Colonic mucosa (tissue), 4 donors: ENCODE measurements at regions not wholly inside any gene's neighbourhood (a gene's known extent, or its start where the extent isn't known, plus 50 kb on each side); places are given as distances from the start of the nearest gene placed in this dataset.
A peak's percentile ranks its signal among the peaks of the same experiment; 100 is the strongest.

Source experiments
- DNase-seq: peaks from one replicate; pipeline ENCODE4 v3.0.0-alpha.2; 2020
- H3K27ac ChIP-seq: fragments of 200-600 bp; one replicate; pipeline ENCODE4 v1.8.0; 2021
- H3K27me3 ChIP-seq: fragments of 200-600 bp; one replicate; pipeline ENCODE4 v1.8.0; 2021
- H3K36me3 ChIP-seq: fragments of 200-600 bp; one replicate; pipeline ENCODE4 v1.8.0; 2021
- H3K4me1 ChIP-seq: fragments of 200-600 bp; one replicate; pipeline ENCODE4 v1.8.0; 2021; ENCODE audit warnings: mild to moderate bottlenecking
- H3K4me3 ChIP-seq: fragments of 200-600 bp; one replicate; pipeline ENCODE4 v1.8.0; 2021
- H3K9ac ChIP-seq, 2 donors: one replicate each; pipeline ENCODE4 v1.7.0; 2013; ENCODE audit warnings: control low read depth in 2 of 2, low read depth in 2 of 2, low read length in 2 of 2
- H3K9me3 ChIP-seq: fragments of 200-600 bp; one replicate; pipeline ENCODE4 v1.8.0; 2021
- intact Hi-C: fragments of 100-400 bp; cut with DNase I; formaldehyde crosslinking; loops from one replicate; pipeline ENCODE4 v1.14.1; 2022
- TF ChIP-seq, protein P1 (sequence below): fragments of 200-600 bp; IDR thresholded peaks from one replicate; pipeline ENCODE4 v1.8.0; 2022; ENCODE audit warnings: antibody characterized with exemption, mild to moderate bottlenecking
- donor health status: healthy.
- donor health status: DM: no; HTN: no; CAD: no.
- donor health status: DM: no; HTN: no; CAD: no.

DNA sequence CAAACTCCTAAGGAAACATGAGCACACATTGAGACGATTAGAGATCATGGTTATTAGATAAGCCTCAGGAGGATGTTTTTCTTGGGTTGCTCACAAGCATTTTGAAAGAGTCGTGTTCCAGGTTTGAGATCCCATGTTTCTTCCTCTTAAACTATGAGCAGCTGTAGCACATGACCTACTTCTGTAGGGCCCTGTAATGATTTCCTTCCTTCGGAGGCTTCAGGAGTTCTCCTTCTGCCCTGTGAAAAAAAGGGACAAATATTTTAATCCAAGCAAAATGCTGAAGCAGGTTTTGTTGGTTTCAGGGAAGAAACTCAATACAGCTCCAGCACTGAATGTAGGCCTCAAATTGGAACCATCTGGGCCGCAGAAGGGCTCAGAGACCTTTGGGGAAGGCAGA, 82.6 kb downstream of the POU3F3 start:
- H3K27me3 ChIP-seq: no peaks in the 10 kb centered on the region
- H3K27ac ChIP-seq: no peak overlapping the region
- TF ChIP-seq, protein P1, sequence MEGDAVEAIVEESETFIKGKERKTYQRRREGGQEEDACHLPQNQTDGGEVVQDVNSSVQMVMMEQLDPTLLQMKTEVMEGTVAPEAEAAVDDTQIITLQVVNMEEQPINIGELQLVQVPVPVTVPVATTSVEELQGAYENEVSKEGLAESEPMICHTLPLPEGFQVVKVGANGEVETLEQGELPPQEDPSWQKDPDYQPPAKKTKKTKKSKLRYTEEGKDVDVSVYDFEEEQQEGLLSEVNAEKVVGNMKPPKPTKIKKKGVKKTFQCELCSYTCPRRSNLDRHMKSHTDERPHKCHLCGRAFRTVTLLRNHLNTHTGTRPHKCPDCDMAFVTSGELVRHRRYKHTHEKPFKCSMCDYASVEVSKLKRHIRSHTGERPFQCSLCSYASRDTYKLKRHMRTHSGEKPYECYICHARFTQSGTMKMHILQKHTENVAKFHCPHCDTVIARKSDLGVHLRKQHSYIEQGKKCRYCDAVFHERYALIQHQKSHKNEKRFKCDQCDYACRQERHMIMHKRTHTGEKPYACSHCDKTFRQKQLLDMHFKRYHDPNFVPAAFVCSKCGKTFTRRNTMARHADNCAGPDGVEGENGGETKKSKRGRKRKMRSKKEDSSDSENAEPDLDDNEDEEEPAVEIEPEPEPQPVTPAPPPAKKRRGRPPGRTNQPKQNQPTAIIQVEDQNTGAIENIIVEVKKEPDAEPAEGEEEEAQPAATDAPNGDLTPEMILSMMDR: no peak
- H3K9me3 ChIP-seq: no peaks in the 10 kb centered on the region
- intact Hi-C loops: no loop called here
- H3K9ac ChIP-seq: no peak overlapping the region
- no peaks in the 10 kb centered on the region for H3K4me1 ChIP-seq
- DNase-seq: no peak
- no peak overlapping the region for H3K4me3 ChIP-seq
- H3K36me3 ChIP-seq: no peaks in the 10 kb centered on the region

DNA sequence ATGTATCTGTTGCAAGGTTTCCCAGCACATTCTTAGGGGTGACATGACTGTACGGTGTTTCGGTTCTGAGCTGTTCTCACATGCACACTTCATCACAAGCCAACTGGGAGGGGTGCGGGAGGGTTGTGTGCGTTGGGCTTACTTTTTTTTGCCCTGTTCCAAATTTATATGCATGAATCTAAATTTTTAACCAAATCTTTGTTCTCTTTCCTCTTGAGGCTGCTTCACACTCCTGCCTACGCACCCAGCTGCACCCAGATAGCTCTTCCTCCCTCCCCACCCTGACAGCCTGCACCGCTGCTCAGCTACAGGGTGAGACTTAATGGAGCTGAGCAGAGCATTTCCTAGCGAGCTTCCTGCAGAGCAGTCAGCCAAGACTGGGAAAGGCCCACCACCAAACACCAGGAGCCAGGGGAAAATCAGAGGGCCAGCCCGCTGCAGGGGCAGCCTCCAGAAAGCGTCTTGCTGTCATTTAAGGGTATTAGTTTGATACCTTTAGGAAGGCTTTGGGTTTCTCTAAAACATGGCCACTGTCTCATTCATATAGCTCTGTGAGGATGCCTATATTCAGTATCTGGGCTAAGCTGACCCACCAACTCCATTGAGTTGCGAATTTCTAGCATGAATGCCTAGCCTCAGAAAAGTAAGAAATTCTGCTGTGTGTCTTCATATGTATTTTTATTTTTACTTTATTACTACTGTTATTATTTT, 84.5 kb downstream of the POU3F3 start:
- H3K4me3 ChIP-seq: no peak overlapping the region
- no peaks in the 10 kb centered on the region for H3K4me1 ChIP-seq
- H3K9me3 ChIP-seq: no peaks in the 10 kb centered on the region
- H3K9ac ChIP-seq: no peak overlapping the region
- H3K27me3 ChIP-seq: no peaks in the 10 kb centered on the region
- intact Hi-C loops: no loop called here
- H3K27ac ChIP-seq: no peak overlapping the region
- no peak for DNase-seq
- H3K36me3 ChIP-seq: no peaks in the 10 kb centered on the region
- TF ChIP-seq, protein P1: no peak

DNA sequence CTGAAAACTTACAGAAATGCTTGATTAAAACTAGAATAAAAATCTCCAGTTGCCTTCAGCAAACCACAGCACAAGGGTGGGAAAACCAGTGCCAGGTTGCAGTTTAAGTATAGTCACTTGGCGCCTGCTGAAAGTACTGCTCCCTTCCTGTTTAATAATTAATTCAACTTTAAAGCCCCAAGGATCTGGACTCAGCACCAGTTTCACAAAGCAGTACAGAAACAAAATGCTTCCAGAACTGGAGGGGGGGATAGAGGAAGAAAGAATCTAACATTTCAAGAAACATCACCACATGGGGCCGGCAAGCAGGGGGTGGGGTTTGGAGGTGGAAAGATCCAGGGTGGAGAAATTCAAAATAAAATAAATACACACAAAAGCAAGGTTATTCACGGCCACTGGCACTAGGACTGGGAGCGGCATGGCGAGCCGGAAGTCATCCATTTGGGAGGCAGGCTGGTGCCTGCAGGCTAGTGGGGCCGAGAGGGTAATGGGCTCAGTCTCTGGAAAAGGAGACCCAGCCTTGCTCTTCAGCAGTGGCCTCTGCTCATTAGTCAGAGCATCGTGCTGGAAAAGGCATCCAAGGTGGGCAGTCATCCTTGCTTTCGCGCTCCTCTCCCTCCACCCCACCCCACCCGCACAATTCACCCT, 85.8 kb downstream of the POU3F3 start:
- H3K36me3 ChIP-seq: no peaks in the 10 kb centered on the region
- H3K4me1 ChIP-seq: no peaks in the 10 kb centered on the region
- no peaks in the 10 kb centered on the region for H3K27me3 ChIP-seq
- peak; percentile 27 for DNase-seq
- TF ChIP-seq, protein P1: no peak
- no peak overlapping the region for H3K27ac ChIP-seq
- no peak overlapping the region for H3K9ac ChIP-seq
- no peaks in the 10 kb centered on the region for H3K9me3 ChIP-seq
- intact Hi-C loops: no loop called here
- no peak overlapping the region for H3K4me3 ChIP-seq

DNA sequence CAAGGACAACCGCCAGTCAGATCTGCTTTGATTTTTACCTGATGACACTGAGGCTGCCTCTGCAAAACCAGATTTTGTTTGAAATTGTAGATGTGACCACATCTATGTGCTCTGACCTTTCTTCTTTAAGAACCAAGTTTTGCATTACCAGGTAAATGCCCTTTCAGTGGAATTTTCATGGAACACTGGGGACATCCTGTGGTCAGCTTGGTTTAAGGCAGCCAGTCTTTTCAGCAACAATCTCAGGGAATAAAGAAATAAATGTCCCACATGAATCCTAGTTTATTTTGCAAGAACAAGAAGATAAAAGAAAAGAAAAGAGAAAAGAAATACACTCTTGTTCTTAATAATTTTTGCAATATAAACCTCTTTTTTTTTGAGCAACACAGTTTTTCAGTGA, 90.6 kb downstream of the POU3F3 start:
- no peak overlapping the region for H3K4me3 ChIP-seq
- no peak overlapping the region for H3K9ac ChIP-seq
- H3K36me3 ChIP-seq: no peaks in the 10 kb centered on the region
- TF ChIP-seq, protein P1: peak; percentile 37
- H3K9me3 ChIP-seq: no peaks in the 10 kb centered on the region
- no peak for DNase-seq
- no peaks in the 10 kb centered on the region for H3K4me1 ChIP-seq
- no peak overlapping the region for H3K27ac ChIP-seq
- H3K27me3 ChIP-seq: no peaks in the 10 kb centered on the region
- intact Hi-C loops: no loop called here

DNA sequence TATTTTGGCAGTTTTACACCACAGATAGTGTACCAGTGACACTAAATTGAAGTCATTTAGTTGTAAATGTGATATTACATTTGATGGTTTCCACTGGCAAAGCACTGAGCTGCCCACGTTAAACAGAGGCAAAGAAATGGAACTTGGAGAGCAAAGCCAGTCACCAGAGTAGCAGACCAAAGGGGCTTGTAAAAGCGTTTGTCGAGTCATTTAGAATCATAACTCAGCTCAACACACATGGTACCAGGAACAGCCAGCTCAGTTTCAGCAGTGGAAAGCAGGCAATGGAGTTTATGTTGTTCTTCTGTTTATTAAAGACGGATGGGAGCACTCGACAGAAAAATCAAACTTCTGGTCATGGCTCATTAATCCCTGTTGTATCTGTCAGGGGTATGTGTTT, 91.2 kb downstream of the POU3F3 start:
- intact Hi-C loops: no loop called here
- no peak overlapping the region for H3K9ac ChIP-seq
- DNase-seq: no peak

More for the DNA sequence above, 91.2 kb downstream of the POU3F3 start:
- Histone ChIP-seq H3K4me1 (no peaks in the 10 kb centered on the region), H3K27me3 (no peaks in the 10 kb centered on the region), H3K36me3 (no peaks in the 10 kb centered on the region), H3K9me3 (no peaks in the 10 kb centered on the region), H3K27ac (no peak overlapping the region), H3K4me3 (no peak overlapping the region)
- TF ChIP-seq, protein P1: no peak
